GM18505 (cell line): ENCODE measurements at regions not wholly inside any gene's neighbourhood (a gene's known extent, or its start where the extent isn't known, plus 50 kb on each side); places are given as distances from the start of the nearest gene placed in this dataset.
"Not testable (repeated sequence)": the region's sequence is repeated elsewhere in the genome, so short reads cannot be mapped to it uniquely, and the experiment has no call there.

Experiments
- ATAC-seq: cut with Tn5 transposase; IDR thresholded peaks from one replicate; pipeline ENCODE4 v1.9.1; 2021; ENCODE audit not compliant: unreplicated experiment
- POLR2A ChIP-seq: IDR thresholded peaks from 4 replicates; pipeline ENCODE4 v1.6.1; 2011; ENCODE audit warnings: borderline replicate concordance; ENCODE audit not compliant: insufficient read depth, insufficient read length; ENCODE audit errors: extremely low read depth

- no peak for TF ChIP-seq POLR2A
- no peak for ATAC-seq
Measured at GRCh38 chr20:56711018-56711417, 81.9 kb downstream of the TFAP2C start.

- ATAC-seq, result no peak
- TF ChIP-seq POLR2A, result no peak
Measured at GRCh38 chr20:56715309-56715708, 86.2 kb downstream of the TFAP2C start.

- no peak for ATAC-seq
- TF ChIP-seq POLR2A, result no peak
Measured at GRCh38 chr20:56715902-56716519, 86.9 kb downstream of the TFAP2C start.

GRCh38 chr20:56716806-56717205 is 87.7 kb downstream of the TFAP2C start:
- no peak for TF ChIP-seq POLR2A
- ATAC-seq, result no peak

- no peak for TF ChIP-seq POLR2A
- ATAC-seq, result no peak
Measured at GRCh38 chr20:56718816-56719215, 89.7 kb downstream of the TFAP2C start.

GRCh38 chr20:56720620-56721213 is 91.6 kb downstream of the TFAP2C start:
- no peak for ATAC-seq
- TF ChIP-seq POLR2A, result no peak

- no peak for TF ChIP-seq POLR2A
- ATAC-seq, result peak; percentile 97
Measured at GRCh38 chr20:56722042-56722441, 92.9 kb downstream of the TFAP2C start.

- ATAC-seq, result no peak
- TF ChIP-seq POLR2A, result no peak
Measured at GRCh38 chr20:56723331-56723730, 94.2 kb downstream of the TFAP2C start.

GRCh38 chr20:56724241-56724757 is 95.2 kb downstream of the TFAP2C start:
- TF ChIP-seq POLR2A, result no peak

GRCh38 chr20:56730003-56730402 is 100.9 kb downstream of the TFAP2C start:
- no peak for ATAC-seq
- no peak for TF ChIP-seq POLR2A

More at GRCh38 chr20:56724241-56724757, 95.2 kb downstream of the TFAP2C start:
- no peak for ATAC-seq

- TF ChIP-seq POLR2A, result no peak
- no peak for ATAC-seq
Measured at GRCh38 chr20:56730996-56731395, 101.9 kb downstream of the TFAP2C start.

GRCh38 chr20:56731476-56731875 is 102.4 kb downstream of the TFAP2C start:
- no peak for ATAC-seq
- TF ChIP-seq POLR2A, result no peak

GRCh38 chr20:56733967-56734366 is 104.9 kb downstream of the TFAP2C start:
- ATAC-seq, result no peak
- TF ChIP-seq POLR2A, result no peak

- no peak for ATAC-seq
- TF ChIP-seq POLR2A, result no peak
Measured at GRCh38 chr20:56735084-56735642, 106.1 kb downstream of the TFAP2C start.

GRCh38 chr20:56736285-56736857 is 107.3 kb downstream of the TFAP2C start:
- TF ChIP-seq POLR2A, result no peak
- no peak for ATAC-seq

- not testable (repeated sequence) for ATAC-seq
Measured at GRCh38 chr20:56744325-56744821, 115.3 kb downstream of the TFAP2C start.
